Muscle of arm (tissue), 1 donor: ENCODE measurements at regions not wholly inside any gene's neighbourhood (a gene's known extent, or its start where the extent isn't known, plus 50 kb on each side); places are given as distances from the start of the nearest gene placed in this dataset.
A peak's percentile ranks its signal among the peaks of the same experiment; 100 is the strongest.

ENCODE experiments used
- DNase-seq: peaks from one replicate; pipeline ENCODE4 v3.0.0-alpha.2; 2013

DNA sequence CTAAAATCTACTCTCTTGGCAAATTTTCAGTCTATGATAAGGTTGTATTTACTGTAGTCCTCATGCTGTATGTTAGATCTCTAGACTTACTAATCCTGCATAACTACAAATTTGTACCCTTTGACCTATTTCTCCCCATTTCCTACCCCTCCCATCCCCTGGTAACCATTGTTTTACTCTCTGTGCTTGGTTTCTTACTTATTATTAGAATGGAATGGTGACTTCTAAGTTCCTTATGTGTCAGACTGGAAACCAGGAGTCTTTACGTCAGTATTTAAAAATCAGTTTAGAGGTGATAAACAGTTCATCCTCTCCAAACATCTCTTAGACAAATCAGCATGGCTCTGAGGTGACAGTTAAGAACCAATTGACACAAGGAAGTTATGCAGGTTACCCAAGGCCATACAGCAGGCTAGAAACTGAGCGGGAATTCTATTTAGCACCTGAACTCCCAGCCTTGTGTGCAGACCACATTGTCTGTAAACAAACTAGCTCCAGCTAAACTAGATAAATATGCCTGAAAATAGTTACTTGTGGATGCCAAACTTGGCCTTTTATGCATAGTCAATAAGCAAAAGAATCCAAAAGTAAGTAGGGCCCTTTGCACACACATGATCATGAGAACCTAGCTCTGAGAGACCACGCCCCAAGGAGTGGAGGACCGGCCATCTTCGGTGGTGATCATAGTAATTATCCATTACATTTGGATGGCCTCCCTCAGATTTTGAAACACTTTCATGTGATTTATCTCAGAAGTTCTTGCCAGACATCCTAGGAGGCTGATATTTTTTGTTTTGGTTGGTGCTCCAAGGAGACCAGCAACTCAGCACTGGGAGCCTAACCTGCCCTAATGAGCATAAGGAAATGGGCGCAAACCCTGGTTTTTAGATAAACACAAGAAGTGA is 72.3 kb upstream of the BOC start:
- DNase-seq = no peak

DNA sequence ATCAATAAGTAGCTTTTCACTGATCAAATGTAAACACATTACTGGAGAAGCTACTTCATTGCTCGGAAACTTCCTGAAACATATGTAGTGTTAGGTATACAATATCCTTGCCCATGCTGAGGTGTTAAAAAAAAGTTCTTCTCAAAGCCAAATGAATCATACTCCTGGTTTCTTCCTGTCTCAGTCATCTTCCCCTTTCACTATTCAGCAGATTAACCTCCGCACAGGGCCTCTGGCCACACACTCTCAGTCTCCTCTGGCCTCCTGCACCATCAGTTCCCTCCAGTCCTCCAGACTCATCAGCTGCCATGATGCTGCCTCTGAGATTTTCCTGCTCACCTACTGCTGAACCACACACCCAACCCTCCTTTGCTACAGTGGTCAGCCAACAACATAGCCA is 70.5 kb upstream of the BOC start:
- DNase-seq = no peak

DNA sequence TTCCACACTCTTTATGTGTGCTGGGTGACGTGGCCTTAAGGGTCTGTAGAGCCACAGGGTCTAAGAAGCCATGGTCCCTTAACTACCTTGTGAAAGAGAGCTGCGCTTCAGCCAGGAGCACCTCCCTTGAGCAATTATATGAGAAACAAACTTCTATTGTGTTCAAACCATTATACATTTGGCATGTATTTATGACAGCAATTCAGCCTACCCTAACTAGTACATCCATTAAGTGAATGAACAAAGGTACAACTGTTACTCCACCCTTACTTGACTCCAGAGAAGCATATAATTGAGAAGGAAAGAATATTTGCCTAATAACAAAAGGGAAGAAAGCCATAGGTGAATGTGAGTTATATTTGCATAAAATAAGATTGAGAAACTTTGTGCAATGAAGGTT is 69.8 kb upstream of the BOC start:
- no peak for DNase-seq

- DNase-seq = no peak
Observed at GRCh38 chr3:113142476-113142875, 68.9 kb upstream of the BOC start.

GRCh38 chr3:113143353-113143752 is 68.0 kb upstream of the BOC start:
- DNase-seq = no peak

DNA sequence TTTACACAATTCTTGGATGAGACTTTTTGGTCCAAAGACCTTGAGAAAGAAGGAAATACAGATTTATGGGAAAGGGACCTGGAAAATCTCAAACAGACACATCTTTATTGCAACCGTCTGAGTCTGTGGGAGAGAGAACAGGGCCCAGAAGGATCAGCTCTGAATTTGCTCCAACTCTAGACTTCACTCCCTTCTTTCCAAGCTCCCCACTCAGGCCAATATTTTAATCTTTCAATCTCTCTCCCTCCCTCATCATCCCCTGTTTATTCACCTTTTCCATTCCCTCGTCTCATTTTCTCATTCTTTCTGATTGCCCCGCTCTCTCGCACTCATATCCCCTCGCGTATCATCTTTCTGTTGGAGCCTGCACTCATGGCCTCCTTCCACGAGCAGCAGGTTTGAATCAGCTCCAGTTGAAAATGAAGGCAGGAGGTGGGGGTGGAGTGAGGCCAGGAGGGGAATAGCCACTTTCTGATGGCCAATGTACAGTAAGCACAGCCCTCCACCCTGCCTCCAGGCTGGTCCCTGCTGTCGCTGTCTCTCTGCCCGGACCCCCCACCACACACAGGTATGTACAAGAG is 63.6 kb upstream of the BOC start:
- peak; percentile 94 for DNase-seq

- DNase-seq = no peak
Observed at GRCh38 chr3:113148284-113148683, 63.1 kb upstream of the BOC start.

DNA sequence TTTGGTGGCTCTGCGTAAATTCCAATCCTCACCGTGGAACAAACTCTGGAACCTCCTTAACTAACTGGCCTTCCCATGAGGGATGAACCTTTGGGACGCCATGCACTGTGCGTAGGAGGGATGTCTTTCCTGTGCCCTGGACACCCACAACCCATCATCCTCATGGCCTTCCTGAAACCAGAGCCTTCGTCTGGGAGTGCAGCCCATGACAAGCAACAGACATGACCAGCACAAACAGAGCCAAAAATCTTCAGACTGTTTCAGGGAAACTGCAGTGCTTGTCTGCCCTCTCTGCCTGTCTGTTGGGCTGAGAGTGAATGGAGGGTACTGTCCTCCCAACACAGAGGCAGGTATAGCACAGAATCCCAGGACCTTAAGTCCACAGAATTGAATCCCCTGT is 61.1 kb upstream of the BOC start:
- DNase-seq = no peak

GRCh38 chr3:113151461-113152031 is 59.8 kb upstream of the BOC start:
- peak; percentile 63 for DNase-seq

DNA sequence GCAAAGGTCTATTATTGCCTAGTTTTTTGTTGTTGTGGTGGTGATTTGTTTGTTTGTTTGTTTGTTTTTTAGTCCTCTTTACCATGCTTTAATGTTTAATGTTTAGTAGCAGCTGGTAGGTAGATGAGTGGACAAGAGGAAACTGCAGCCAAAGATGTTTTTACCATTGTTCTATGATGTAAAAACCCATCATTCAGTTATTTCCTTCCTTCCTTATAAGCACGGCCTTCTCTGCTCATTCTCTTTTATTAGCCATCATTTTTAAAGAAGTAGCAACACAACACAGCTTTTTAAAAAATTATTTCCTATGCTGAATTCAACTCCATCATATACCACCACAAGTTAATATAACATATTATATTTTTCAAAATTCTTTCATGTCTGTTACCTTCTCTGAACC is 58.5 kb upstream of the BOC start:
- DNase-seq = no peak

DNA sequence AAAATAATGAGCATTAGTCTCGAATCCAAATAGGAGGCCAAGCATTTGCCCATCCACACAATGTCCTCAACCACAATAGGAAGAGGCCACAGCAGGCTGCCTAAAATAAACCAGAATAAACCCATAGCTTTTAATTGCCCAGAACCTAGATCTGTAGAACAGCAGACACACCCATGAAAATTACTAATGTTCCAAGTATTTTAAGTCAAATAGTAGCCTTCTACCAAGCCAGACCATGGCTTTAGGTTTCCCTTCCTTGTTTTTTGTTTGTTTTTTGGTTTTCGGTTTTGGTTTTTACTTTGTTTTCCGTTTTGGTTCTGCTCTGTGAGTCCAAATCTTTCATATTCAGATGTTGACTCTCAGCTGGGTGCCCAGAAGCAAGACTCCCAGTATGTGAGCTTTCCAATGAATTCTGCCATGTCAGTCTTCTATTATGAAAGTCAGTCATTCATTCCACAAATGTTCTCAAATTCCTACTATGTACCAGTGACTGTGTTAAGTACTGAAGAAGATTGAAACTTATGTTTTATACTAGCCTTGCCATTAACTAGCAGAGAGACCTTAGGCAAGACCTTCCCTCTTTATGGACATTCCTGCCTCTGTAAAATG is 57.8 kb upstream of the BOC start:
- DNase-seq = no peak

- no peak for DNase-seq
Observed at GRCh38 chr3:113156816-113157333, 54.5 kb upstream of the BOC start.

- DNase-seq = peak; percentile 77
Observed at GRCh38 chr3:113157408-113158030, 53.8 kb upstream of the BOC start.

GRCh38 chr3:113158171-113158570 is 53.2 kb upstream of the BOC start:
- DNase-seq = peak; percentile 46
